ENCODE measurements at regions not wholly inside any gene's neighbourhood (a gene's known extent, or its start where the extent isn't known, plus 50 kb on each side); places are given as distances from the start of the nearest gene placed in this dataset.
"Not testable (repeated sequence)": the region's sequence is repeated elsewhere in the genome, so short reads cannot be mapped to it uniquely, and the experiment has no call there.

- no peak for DNase-seq (ENCODE audit: low read depth)
Measured at GRCh38 chr12:90690120-90690519, 264.9 kb downstream of the CCER1 start.

GRCh38 chr12:90687682-90688081 lies 267.3 kb downstream of the CCER1 start:
- not testable (repeated sequence) for DNase-seq (ENCODE audit: low read depth)

DNA sequence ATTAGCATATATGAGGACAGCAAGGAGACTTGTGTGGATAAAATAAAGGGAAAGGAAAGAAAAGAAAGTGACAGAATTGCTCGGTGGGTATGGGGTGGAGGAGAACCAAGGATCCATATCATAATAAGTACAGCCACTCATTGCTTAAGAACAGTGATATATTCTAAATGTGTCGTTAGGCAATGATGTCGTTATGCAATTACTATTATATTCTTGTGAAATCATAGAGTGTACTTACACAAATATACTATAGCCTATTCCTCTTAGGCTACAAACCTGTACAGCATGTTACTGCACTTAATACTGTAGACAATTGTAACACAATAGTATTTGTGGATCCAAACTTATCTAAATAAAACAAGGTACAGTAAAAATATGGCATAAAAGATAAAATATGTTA lies 271.1 kb downstream of the CCER1 start:
- no peak for DNase-seq (ENCODE audit: low read depth)

DNA sequence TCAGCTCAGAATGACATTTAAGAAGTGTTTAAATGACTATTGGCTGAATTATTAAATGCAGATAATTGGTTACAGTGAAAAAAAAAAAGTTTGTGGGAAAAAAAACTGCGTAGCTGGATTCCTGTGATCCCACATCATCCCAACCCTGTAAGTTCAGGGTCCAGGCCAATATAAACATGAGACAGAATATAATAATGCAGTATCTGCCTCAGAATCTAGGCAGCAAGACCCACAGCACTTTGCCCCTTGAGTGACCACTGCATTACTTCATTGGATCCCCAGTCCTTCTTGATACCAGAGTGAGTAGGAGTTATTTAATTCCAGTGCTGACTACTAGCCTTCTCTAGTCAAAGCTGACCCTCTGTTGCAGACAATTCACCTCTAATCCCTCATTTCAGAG lies 272.6 kb downstream of the CCER1 start:
- DNase-seq (ENCODE audit: low read depth) = no peak

- DNase-seq (ENCODE audit: low read depth) = no peak
Measured at GRCh38 chr12:90679674-90680073, 275.3 kb downstream of the CCER1 start.

DNA sequence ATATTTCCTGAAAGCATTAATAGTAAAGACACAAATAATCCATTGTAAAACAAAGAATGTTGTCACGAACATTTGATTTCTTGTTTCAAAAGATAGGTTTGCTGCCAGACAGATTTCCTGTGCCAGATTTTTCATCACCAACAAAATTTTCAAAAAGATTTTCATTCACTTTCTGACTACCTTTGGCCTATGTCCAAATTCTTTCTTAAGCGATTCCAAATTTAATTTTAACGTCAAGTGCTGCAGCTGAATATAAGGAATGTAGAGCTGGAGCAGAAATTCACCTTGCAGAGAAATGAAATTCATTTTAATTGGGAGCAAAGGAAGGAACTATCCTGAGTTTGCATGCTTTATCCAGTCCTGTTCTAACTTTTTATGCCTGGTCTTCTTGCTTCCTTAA lies 277.4 kb downstream of the CCER1 start:
- no peak for DNase-seq (ENCODE audit: low read depth)

DNA sequence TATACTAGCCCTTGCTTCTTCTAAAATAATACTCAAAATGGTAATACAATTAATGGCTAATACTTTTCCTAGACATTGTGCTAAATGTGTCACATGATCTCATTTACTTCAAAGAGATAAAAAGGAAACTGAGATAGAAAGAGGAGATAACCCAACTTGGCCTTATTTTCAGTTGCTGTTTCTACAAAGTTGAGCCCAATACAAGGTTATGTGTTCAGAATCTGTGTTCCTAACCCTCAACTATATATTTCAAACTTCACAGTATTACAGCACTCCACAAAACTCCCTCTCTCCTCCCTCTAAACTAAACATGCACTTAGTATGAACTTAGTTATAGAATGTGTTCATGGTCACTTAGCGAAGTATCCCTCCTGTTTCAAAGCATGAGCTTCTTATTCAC lies 277.9 kb downstream of the CCER1 start:
- no peak for DNase-seq (ENCODE audit: low read depth)

GRCh38 chr12:90675106-90675505 lies 279.9 kb downstream of the CCER1 start:
- DNase-seq (ENCODE audit: low read depth) = no peak

- DNase-seq (ENCODE audit: low read depth) = no peak
Measured at GRCh38 chr12:90672081-90672480, 282.9 kb downstream of the CCER1 start.

GRCh38 chr12:90663949-90664348 lies 291.0 kb downstream of the CCER1 start:
- DNase-seq (ENCODE audit: low read depth) = not testable (repeated sequence)

GRCh38 chr12:90659060-90659459 lies 295.9 kb downstream of the CCER1 start:
- DNase-seq (ENCODE audit: low read depth) = no peak

DNA sequence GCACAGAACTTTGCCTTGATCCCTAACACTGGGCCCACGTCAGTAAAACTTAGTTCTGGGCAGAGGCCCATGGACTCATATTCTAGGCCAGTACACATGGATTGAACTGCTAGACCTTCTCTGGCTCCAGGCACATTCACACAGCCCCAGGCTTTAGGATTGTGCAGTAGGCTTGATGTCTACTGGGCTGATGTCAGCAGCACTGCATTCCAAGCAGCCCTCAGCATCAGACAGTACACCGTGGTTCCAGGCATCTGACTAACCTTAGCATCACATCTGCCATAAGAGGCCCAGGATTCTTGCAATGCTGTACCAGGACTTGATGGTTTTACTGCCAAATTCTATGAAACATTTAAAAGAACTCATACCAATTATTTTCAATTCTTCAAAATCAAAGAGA lies 301.9 kb downstream of the CCER1 start:
- no peak for DNase-seq (ENCODE audit: low read depth)

- no peak for DNase-seq (ENCODE audit: low read depth)
Measured at GRCh38 chr12:90652280-90652679, 302.7 kb downstream of the CCER1 start.

DNA sequence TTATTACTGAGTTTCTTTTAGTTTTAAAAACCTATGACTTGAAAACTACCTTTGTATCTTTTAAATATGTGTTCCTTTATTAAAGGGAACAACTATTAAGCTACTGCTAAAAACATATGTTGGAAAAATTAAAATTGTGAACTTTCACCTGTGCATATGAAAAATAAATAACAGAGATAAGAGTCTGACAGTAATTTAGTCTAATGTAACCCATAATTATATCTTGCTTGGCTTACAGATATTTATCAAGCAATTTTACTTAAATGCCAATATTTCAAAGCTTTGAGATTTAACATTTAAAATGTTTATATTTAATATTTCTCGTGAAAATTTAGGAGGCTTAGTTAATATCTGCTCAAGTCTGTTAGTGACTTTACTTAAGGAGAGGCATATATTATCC lies 309.8 kb downstream of the CCER1 start:
- DNase-seq (ENCODE audit: low read depth) = no peak

GRCh38 chr12:90631591-90632212 lies 323.3 kb downstream of the CCER1 start:
- DNase-seq (ENCODE audit: low read depth) = no peak

- DNase-seq (ENCODE audit: low read depth) = no peak
Measured at GRCh38 chr12:90630006-90630405, 325.0 kb downstream of the CCER1 start.

- no peak for DNase-seq (ENCODE audit: low read depth)
Measured at GRCh38 chr12:90628213-90628612, 326.8 kb downstream of the CCER1 start.

- no peak for DNase-seq (ENCODE audit: low read depth)
Measured at GRCh38 chr12:90627180-90627896, 327.6 kb downstream of the CCER1 start.

- DNase-seq (ENCODE audit: low read depth) = no peak
Measured at GRCh38 chr12:90622431-90622830, 332.5 kb downstream of the CCER1 start.

DNA sequence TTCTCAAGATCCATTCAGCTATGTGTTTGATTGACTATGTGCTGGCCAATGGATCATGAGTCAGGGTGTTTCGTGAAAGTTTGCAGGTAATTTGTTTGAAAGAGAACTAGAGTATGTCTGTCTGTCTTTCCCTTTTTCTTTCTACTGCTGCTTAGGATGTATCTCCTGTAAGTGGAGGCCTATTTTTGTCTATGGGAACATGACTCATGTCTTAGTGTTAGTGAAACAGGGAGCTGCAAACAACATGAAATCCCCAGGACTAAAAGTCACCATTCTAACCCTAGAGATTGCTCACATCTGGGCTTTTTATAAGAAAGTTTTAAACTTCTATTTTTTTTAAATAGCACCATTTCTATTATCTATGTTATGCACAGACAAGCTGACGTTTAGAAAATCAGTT lies 333.0 kb downstream of the CCER1 start:
- no peak for DNase-seq (ENCODE audit: low read depth)

- no peak for DNase-seq (ENCODE audit: low read depth)
Measured at GRCh38 chr12:90619943-90620342, 335.0 kb downstream of the CCER1 start.

GRCh38 chr12:90618586-90618985 lies 336.4 kb downstream of the CCER1 start:
- DNase-seq (ENCODE audit: low read depth) = no peak

DNA sequence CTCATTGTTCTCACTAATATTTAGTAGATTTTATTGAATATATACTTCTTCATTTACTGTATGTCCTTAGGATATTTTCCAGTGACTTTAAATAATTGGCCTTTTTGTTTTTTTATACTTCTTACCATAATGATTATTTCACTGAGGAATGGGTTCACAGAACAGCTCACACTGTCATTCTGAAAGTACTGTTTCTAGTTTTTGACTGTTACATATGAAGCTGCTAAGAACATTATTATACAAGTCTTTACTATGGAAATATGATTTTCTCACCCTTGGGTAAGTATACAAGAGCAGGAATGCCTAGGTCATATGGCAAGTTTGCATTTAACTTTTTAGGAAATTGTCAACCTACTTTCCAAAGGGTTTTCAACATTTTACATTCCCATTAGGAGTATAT lies 343.1 kb downstream of the CCER1 start:
- DNase-seq (ENCODE audit: low read depth) = no peak

GRCh38 chr12:90611048-90611447 lies 343.9 kb downstream of the CCER1 start:
- no peak for DNase-seq (ENCODE audit: low read depth)

Measured in T follicular helper cell (primary cell).